ENCODE measurements at regions not wholly inside any gene's neighbourhood (a gene's known extent, or its start where the extent isn't known, plus 50 kb on each side); places are given as distances from the start of the nearest gene placed in this dataset.

GRCh38 chr4:96052827-96053226 is 212.9 kb downstream of the PDHA2 start:
- no peak overlapping the region for H3K27ac ChIP-seq

GRCh38 chr4:96056346-96056934 is 216.5 kb downstream of the PDHA2 start:
- TF ChIP-seq CTCF (IDR thresholded peaks at IDR 0.05) (no peak), ZFX (IDR thresholded peaks at IDR 0.05; ENCODE audit: borderline replicate concordance) (no peak)
- H3K27ac ChIP-seq: no peak overlapping the region

More at GRCh38 chr4:96052827-96053226, 212.9 kb downstream of the PDHA2 start:
- TF ChIP-seq ZFX (IDR thresholded peaks at IDR 0.05; ENCODE audit: borderline replicate concordance): no peak
- TF ChIP-seq CTCF (IDR thresholded peaks at IDR 0.05): no peak

GRCh38 chr4:96063639-96064038 is 223.7 kb downstream of the PDHA2 start:
- TF ChIP-seq CTCF (IDR thresholded peaks at IDR 0.05) (no peak), ZFX (IDR thresholded peaks at IDR 0.05; ENCODE audit: borderline replicate concordance) (no peak)
- H3K27ac ChIP-seq: no peak overlapping the region

- H3K27ac ChIP-seq: no peak overlapping the region
These were observed 233.6 kb downstream of the PDHA2 start for GRCh38 chr4:96073461-96073860.

GRCh38 chr4:96092151-96092705 is 252.3 kb downstream of the PDHA2 start:
- no peak for TF ChIP-seq CTCF (IDR thresholded peaks at IDR 0.05)
- TF ChIP-seq ZFX (IDR thresholded peaks at IDR 0.05; ENCODE audit: borderline replicate concordance): no peak
- H3K27ac ChIP-seq: peak overlapping the region; percentile 47

More at GRCh38 chr4:96073461-96073860, 233.6 kb downstream of the PDHA2 start:
- no peak for TF ChIP-seq CTCF (IDR thresholded peaks at IDR 0.05)

- H3K27ac ChIP-seq: peak overlapping the region; percentile 47
- TF ChIP-seq CTCF (IDR thresholded peaks at IDR 0.05) (no peak), ZFX (IDR thresholded peaks at IDR 0.05; ENCODE audit: borderline replicate concordance) (no peak)
These were observed 253.2 kb downstream of the PDHA2 start for GRCh38 chr4:96093057-96093456.

GRCh38 chr4:96093563-96093962 is 253.7 kb downstream of the PDHA2 start:
- TF ChIP-seq CTCF (IDR thresholded peaks at IDR 0.05) (no peak), ZFX (IDR thresholded peaks at IDR 0.05; ENCODE audit: borderline replicate concordance) (no peak)
- H3K27ac ChIP-seq: peak overlapping the region; percentile 47

All from 22Rv1 (cell line).